H9 (cell line): ENCODE measurements at regions not wholly inside any gene's neighbourhood (a gene's known extent, or its start where the extent isn't known, plus 50 kb on each side); places are given as distances from the start of the nearest gene placed in this dataset.

Experiments used
- DNase-seq: peaks from one replicate; pipeline ENCODE4 v3.0.0-alpha.2; 2017
- H2AFZ ChIP-seq: one replicate; pipeline ENCODE4 v1.6.1; 2013; ENCODE audit warnings: mild to moderate bottlenecking, low read length, control low read depth, moderate library complexity
- H2AK5ac ChIP-seq: 2 replicates; pipeline ENCODE4 v1.6.1; 2013; ENCODE audit warnings: low read length, control low read depth, mixed read lengths; ENCODE audit not compliant: insufficient read length
- H2BK120ac ChIP-seq: one replicate; pipeline ENCODE4 v1.6.1; 2013; ENCODE audit warnings: low read depth, mild to moderate bottlenecking, low read length, control low read depth, inconsistent platforms; ENCODE audit not compliant: poor library complexity, severe bottlenecking
- H2BK12ac ChIP-seq: 2 replicates; pipeline ENCODE4 v1.6.1; 2013; ENCODE audit warnings: low read length, control low read depth, mixed read lengths, low read depth; ENCODE audit not compliant: insufficient read length
- H2BK15ac ChIP-seq: 2 replicates; pipeline ENCODE4 v1.6.1; 2013; ENCODE audit warnings: low read depth, low read length, control low read depth
- H2BK20ac ChIP-seq: one replicate; pipeline ENCODE4 v1.6.1; 2013; ENCODE audit warnings: low read depth, mild to moderate bottlenecking, low read length, control low read depth, inconsistent platforms; ENCODE audit not compliant: poor library complexity, severe bottlenecking
- H2BK5ac ChIP-seq: 2 replicates; pipeline ENCODE4 v1.6.1; 2013; ENCODE audit warnings: low read length, control low read depth, mixed read lengths; ENCODE audit not compliant: insufficient read length
- H3K14ac ChIP-seq: 2 replicates; pipeline ENCODE4 v1.6.1; 2013; ENCODE audit warnings: low read length, control low read depth; ENCODE audit not compliant: insufficient read depth
- H3K18ac ChIP-seq: 2 replicates; pipeline ENCODE4 v1.6.1; 2013; ENCODE audit warnings: low read depth, mild to moderate bottlenecking, mixed read lengths, low read length, control low read depth; ENCODE audit not compliant: insufficient read length
- H3K23ac ChIP-seq: 2 replicates; pipeline ENCODE4 v1.6.1; 2013; ENCODE audit warnings: low read length, control low read depth, mixed read lengths, low read depth; ENCODE audit not compliant: insufficient read length
- H3K23me2 ChIP-seq: 2 replicates; pipeline ENCODE4 v1.6.1; 2013; ENCODE audit warnings: low read depth, mild to moderate bottlenecking, mixed read lengths, low read length, control low read depth; ENCODE audit not compliant: insufficient read length, poor library complexity, severe bottlenecking
- H3K27ac ChIP-seq: 2 replicates; pipeline ENCODE4 v1.5.1; 2013; ENCODE audit warnings: low read length, control low read depth, mixed read lengths, low read depth; ENCODE audit not compliant: insufficient read length
- H3K27me3 ChIP-seq: 2 replicates; pipeline ENCODE4 v1.6.1; 2013; ENCODE audit warnings: low read length, control low read depth, inconsistent platforms; ENCODE audit not compliant: insufficient read depth
- H3K4ac ChIP-seq: 2 replicates; pipeline ENCODE4 v1.6.1; 2013; ENCODE audit warnings: low read depth, mild to moderate bottlenecking, control low read depth, inconsistent platforms, low read length, moderate library complexity
- H3K4me1 ChIP-seq: 2 replicates; pipeline ENCODE4 v1.6.1; 2013; ENCODE audit warnings: low read length, control low read depth, inconsistent platforms; ENCODE audit not compliant: insufficient read depth
- H3K4me2 ChIP-seq: 2 replicates; pipeline ENCODE4 v1.6.1; 2013; ENCODE audit warnings: low read length, control low read depth, mixed read lengths; ENCODE audit not compliant: insufficient read length, insufficient read depth
- H3K56ac ChIP-seq: 2 replicates; pipeline ENCODE4 v1.6.1; 2013; ENCODE audit warnings: low read depth, mild to moderate bottlenecking, mixed read lengths, low read length, control low read depth; ENCODE audit not compliant: insufficient read length
- H3K79me1 ChIP-seq: 2 replicates; pipeline ENCODE4 v1.6.1; 2013; ENCODE audit warnings: low read depth, mild to moderate bottlenecking, moderate library complexity, low read length, control low read depth, inconsistent platforms; ENCODE audit not compliant: insufficient read depth, poor library complexity, severe bottlenecking
- H3K79me2 ChIP-seq: 2 replicates; pipeline ENCODE4 v1.6.1; 2013; ENCODE audit warnings: low read length, control low read depth, inconsistent platforms; ENCODE audit not compliant: insufficient read depth
- H3K9ac ChIP-seq: 2 replicates; pipeline ENCODE4 v1.6.1; 2013; ENCODE audit warnings: low read length, control low read depth, mixed read lengths; ENCODE audit not compliant: insufficient read length; ENCODE audit errors: extremely low read depth
- H3K9me3 ChIP-seq: one replicate; pipeline ENCODE4 v1.6.1; 2013; ENCODE audit warnings: low read depth, low read length, inconsistent platforms; ENCODE audit not compliant: control insufficient read depth
- H3T11ph ChIP-seq: one replicate; pipeline ENCODE4 v1.6.1; 2013; ENCODE audit warnings: mild to moderate bottlenecking, low read length, control low read depth, inconsistent platforms
- H4K20me1 ChIP-seq: one replicate; pipeline ENCODE4 v1.6.1; 2013; ENCODE audit not compliant: control insufficient read depth, insufficient read length, insufficient read depth
- H4K5ac ChIP-seq: 2 replicates; pipeline ENCODE4 v1.6.1; 2013; ENCODE audit warnings: low read depth, mild to moderate bottlenecking, mixed read lengths, low read length, control low read depth; ENCODE audit not compliant: insufficient read length
- H4K8ac ChIP-seq: replicated peaks from 2 replicates; pipeline ENCODE4 v1.6.1; 2013; ENCODE audit warnings: low read length, control low read depth, mixed read lengths, low read depth; ENCODE audit not compliant: insufficient read length
- H4K91ac ChIP-seq: 2 replicates; pipeline ENCODE4 v1.6.1; 2013; ENCODE audit warnings: low read depth, mild to moderate bottlenecking, moderate library complexity, mixed read lengths, low read length, control low read depth; ENCODE audit not compliant: insufficient read length
- H3K27ac Mint-ChIP-seq, 3 experiments: 2 replicates in 2 of 3; 3 replicates in 1 of 3; pipeline ENCODE4 v1.8.0; 2020 to 2021; ENCODE audit warnings: mixed read lengths in 3 of 3, mild to moderate bottlenecking in 1 of 3, moderate library complexity in 1 of 3
- H3K27me3 Mint-ChIP-seq: 2 replicates; pipeline ENCODE4 v1.8.0; 2021; ENCODE audit warnings: low read depth, mild to moderate bottlenecking, moderate library complexity, mixed read lengths
- H3K36me3 Mint-ChIP-seq, 3 experiments: 2 replicates in 2 of 3; 3 replicates in 1 of 3; pipeline ENCODE4 v1.8.0; 2020 to 2021; ENCODE audit warnings: low read depth in 3 of 3, mixed read lengths in 3 of 3; ENCODE audit not compliant: insufficient read depth in 1 of 3
- H3K4me1 Mint-ChIP-seq, 2 experiments: 2 replicates each; pipeline ENCODE4 v1.8.0; 2020; ENCODE audit warnings: mixed read lengths in 2 of 2
- H3K4me3 Mint-ChIP-seq, 2 experiments: 2 replicates in 1 of 2; 3 replicates in 1 of 2; pipeline ENCODE4 v1.8.0; 2020 to 2021; ENCODE audit warnings: mild to moderate bottlenecking in 2 of 2, mixed read lengths in 2 of 2, moderate library complexity in 1 of 2
- H3K9me3 Mint-ChIP-seq, 2 experiments: 2 replicates in 1 of 2; 3 replicates in 1 of 2; pipeline ENCODE4 v1.8.0; 2020; ENCODE audit warnings: mild to moderate bottlenecking in 2 of 2, mixed read lengths in 2 of 2, moderate library complexity in 1 of 2
- CTCF ChIP-seq: fragments of 200-600 bp; sonication (generic); conservative IDR thresholded peaks from 3 replicates; pipeline ENCODE4 v1.8.0; 2021; ENCODE audit warnings: antibody characterized with exemption, mild to moderate bottlenecking
- WGBS: extraction: QIAGEN DNeasy Blood & Tissue Kit; methylation state at CpG from one replicate; pipeline ENCODE4 v1.1.7; 2013; ENCODE audit warnings: missing lambda C conversion rate, low lambda C conversion rate, mixed read lengths; ENCODE audit not compliant: insufficient read length; ENCODE audit errors: extremely low coverage; 5-methylcytosine and 5-hydroxymethylcytosine counted together

GRCh38 chr5:168006456-168007130 is 284.9 kb upstream of the WWC1 start:
- no peak overlapping the region for H2BK12ac ChIP-seq
- no peak for DNase-seq
- no peak overlapping the region for H2BK15ac ChIP-seq
- Mint-ChIP-seq H3K36me3 (no peaks in the 10 kb centered on the region), H3K4me3 (no peak overlapping the region), H3K4me1 (0 out of 4 replicates have a peak, but pooled peaks cover 0 to 3% of the 10 kb centered on the region in 2 experiments), H3K27ac (no peak overlapping the region), H3K27me3 (no peaks in the 10 kb centered on the region), H3K9me3 (no peaks in the 10 kb centered on the region)
- no peaks in the 10 kb centered on the region for H3K23me2 ChIP-seq
- no peaks in the 10 kb centered on the region for H3K9me3 ChIP-seq
- H3T11ph ChIP-seq: no peak overlapping the region
- no peak overlapping the region for H2BK20ac ChIP-seq
- no peak overlapping the region for H3K27ac ChIP-seq
- no peak overlapping the region for H2BK5ac ChIP-seq
- no peak overlapping the region for H3K9ac ChIP-seq
- no peak overlapping the region for H3K14ac ChIP-seq
- no peak overlapping the region for H4K5ac ChIP-seq
- no peak overlapping the region for H3K18ac ChIP-seq
- H3K79me1 ChIP-seq: no peaks in the 10 kb centered on the region
- H2BK120ac ChIP-seq: no peak overlapping the region
- H4K91ac ChIP-seq: no peak overlapping the region
- no peaks in the 10 kb centered on the region for H3K4me1 ChIP-seq
- no peaks in the 10 kb centered on the region for H3K79me2 ChIP-seq
- H4K20me1 ChIP-seq: no peaks in the 10 kb centered on the region
- H3K27me3 ChIP-seq: no peaks in the 10 kb centered on the region
- no peak for TF ChIP-seq CTCF
- WGBS: no CpG with 5 or more reads among the region's 10 CpGs
- no peak overlapping the region for H4K8ac ChIP-seq
- no peak overlapping the region for H3K4ac ChIP-seq
- no peak overlapping the region for H3K23ac ChIP-seq
- no peak overlapping the region for H3K4me2 ChIP-seq
- H3K56ac ChIP-seq: no peak overlapping the region
- H2AFZ ChIP-seq: no peak overlapping the region
- no peak overlapping the region for H2AK5ac ChIP-seq
